Mammary epithelial cell (primary cell): ENCODE measurements at regions not wholly inside any gene's neighbourhood (a gene's known extent, or its start where the extent isn't known, plus 50 kb on each side); places are given as distances from the start of the nearest gene placed in this dataset.

Experiments used
- EZH2 ChIP-seq: IDR thresholded peaks from 2 replicates; pipeline ENCODE4 v1.6.1; 2012; ENCODE audit warnings: low read length, inconsistent platforms, borderline replicate concordance
- TF ChIP-seq, protein P1 (sequence below), 2 donors: IDR thresholded peaks in 1 of 2; conservative IDR thresholded peaks in 1 of 2; 2 replicates each; pipeline ENCODE4 v1.5.1; 2011 to 2012; ENCODE audit warnings: inconsistent platforms in 2 of 2, low read length in 2 of 2, mild to moderate bottlenecking in 2 of 2, control low read depth in 1 of 2, low read depth in 1 of 2; ENCODE audit not compliant: insufficient read depth in 1 of 2; ENCODE audit errors: extremely low read depth in 1 of 2

DNA sequence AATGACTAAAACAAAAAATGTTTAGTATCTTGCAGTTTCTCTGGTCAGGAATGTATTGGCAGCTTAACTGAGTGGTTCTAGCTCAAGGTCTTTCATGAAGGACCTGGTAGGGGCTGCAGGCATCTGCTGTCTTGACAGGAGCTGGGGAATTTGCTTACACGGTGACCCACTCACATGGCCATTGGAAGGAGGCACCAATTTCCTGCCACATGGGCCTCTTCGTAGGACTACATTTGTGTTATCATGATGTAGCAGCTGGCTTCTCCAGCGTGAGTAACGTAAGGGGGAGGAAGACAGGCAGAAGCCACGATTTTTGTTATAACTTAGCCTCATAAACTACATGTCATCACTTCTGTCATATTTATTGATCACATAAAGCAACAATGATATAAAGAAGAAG lies 376.3 kb downstream of the AMY1C start:
- TF ChIP-seq, protein P1, sequence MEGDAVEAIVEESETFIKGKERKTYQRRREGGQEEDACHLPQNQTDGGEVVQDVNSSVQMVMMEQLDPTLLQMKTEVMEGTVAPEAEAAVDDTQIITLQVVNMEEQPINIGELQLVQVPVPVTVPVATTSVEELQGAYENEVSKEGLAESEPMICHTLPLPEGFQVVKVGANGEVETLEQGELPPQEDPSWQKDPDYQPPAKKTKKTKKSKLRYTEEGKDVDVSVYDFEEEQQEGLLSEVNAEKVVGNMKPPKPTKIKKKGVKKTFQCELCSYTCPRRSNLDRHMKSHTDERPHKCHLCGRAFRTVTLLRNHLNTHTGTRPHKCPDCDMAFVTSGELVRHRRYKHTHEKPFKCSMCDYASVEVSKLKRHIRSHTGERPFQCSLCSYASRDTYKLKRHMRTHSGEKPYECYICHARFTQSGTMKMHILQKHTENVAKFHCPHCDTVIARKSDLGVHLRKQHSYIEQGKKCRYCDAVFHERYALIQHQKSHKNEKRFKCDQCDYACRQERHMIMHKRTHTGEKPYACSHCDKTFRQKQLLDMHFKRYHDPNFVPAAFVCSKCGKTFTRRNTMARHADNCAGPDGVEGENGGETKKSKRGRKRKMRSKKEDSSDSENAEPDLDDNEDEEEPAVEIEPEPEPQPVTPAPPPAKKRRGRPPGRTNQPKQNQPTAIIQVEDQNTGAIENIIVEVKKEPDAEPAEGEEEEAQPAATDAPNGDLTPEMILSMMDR (conservative IDR thresholded peaks at IDR 0.05 in 1 of 2, IDR thresholded peaks at IDR 0.05 in 1 of 2; ENCODE audit: extremely low read depth in 1 of 2, insufficient read depth in 1 of 2, low read depth in 1 of 2, low read length in 2 of 2): no peak
- TF ChIP-seq EZH2: no peak
